ACC112 (cell line): ENCODE measurements at regions not wholly inside any gene's neighbourhood (a gene's known extent, or its start where the extent isn't known, plus 50 kb on each side); places are given as distances from the start of the nearest gene placed in this dataset.

Experiments used
- H2AFZ ChIP-seq: fragments of 200-600 bp; sonication (generic); one replicate; pipeline ENCODE4 v1.6.0; 2017; ENCODE audit warnings: antibody characterized with exemption, low read length; ENCODE audit not compliant: unreplicated experiment
- H3K27ac ChIP-seq: fragments of 200-600 bp; sonication (generic); 2 replicates; pipeline ENCODE4 v1.5.1; 2014; ENCODE audit warnings: low read depth, mild to moderate bottlenecking, antibody characterized with exemption, low read length, moderate library complexity
- H3K27me3 ChIP-seq: fragments of 200-600 bp; sonication (generic); 2 replicates; pipeline ENCODE4 v1.6.1; 2014; ENCODE audit warnings: mild to moderate bottlenecking, antibody characterized with exemption, low read length, moderate library complexity, mixed read lengths; ENCODE audit not compliant: insufficient read depth
- H3K36me3 ChIP-seq: fragments of 200-600 bp; sonication (generic); 2 replicates; pipeline ENCODE4 v1.6.1; 2016; ENCODE audit warnings: mild to moderate bottlenecking, antibody characterized with exemption, low read length, moderate library complexity, mixed read lengths; ENCODE audit not compliant: insufficient read depth
- H3K4me1 ChIP-seq: fragments of 200-600 bp; sonication (generic); one replicate; pipeline ENCODE4 v1.6.1; 2016; ENCODE audit warnings: low read length, mixed read lengths; ENCODE audit not compliant: insufficient read depth, unreplicated experiment, control insufficient read depth
- H3K4me3 ChIP-seq: fragments of 200-600 bp; sonication (generic); 2 replicates; pipeline ENCODE4 v1.5.1; 2014; ENCODE audit warnings: mild to moderate bottlenecking, low read depth, low read length
- H3K79me2 ChIP-seq: fragments of 200-600 bp; sonication (generic); one replicate; pipeline ENCODE4 v1.6.0; 2016; ENCODE audit warnings: low read length; ENCODE audit not compliant: control insufficient read depth, unreplicated experiment, insufficient read depth

DNA sequence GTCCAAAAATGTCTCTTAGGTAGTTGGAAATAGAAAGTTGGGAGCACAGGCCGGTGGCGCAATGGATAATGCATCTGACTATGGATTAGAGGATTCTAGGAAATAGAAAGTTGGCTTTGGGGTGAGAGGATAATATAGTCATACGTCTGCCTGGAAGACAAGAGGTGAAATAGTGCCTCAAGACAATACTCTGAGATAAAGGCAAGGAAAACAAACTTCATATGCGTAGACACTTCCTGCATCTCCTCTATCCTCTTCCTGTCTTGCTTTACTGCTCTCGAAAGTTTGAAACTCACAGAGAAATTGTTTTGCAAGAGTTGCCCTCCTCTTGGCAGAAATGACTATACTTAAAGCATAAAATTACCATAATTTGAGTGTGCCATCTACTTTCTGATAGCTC is 153.2 kb upstream of the FBXL7 start:
- no peaks in the 10 kb centered on the region for H3K4me1 ChIP-seq

DNA sequence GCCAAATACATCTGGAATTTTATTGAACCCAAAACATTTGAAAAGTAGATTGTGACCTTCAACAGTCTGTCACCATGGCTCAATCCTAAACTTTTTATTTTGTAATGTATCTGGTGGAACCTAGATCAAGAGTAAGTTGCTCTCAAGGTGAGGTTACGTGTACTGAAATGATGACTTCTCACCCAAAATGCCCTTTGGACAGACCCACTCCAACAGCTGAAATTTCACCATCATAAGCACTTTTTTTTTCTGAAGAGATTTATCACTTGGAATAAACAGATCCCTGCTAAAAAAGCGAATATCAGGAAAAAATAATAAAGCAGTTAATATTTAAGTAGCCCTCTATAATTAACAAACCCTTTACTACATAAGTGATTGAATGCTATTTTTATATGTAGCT is 155.0 kb upstream of the FBXL7 start:
- no peak overlapping the region for H3K27ac ChIP-seq
- peaks cover 8% of the 10 kb centered on the region; the same call in 1 of the 2 replicates for H3K27me3 ChIP-seq
- no peak overlapping the region for H3K4me3 ChIP-seq
- H3K36me3 ChIP-seq, result no peaks in the 10 kb centered on the region
- H2AFZ ChIP-seq, result no peak overlapping the region
- H3K4me1 ChIP-seq, result no peaks in the 10 kb centered on the region
- no peaks in the 10 kb centered on the region for H3K79me2 ChIP-seq

More for the DNA sequence above, 153.2 kb upstream of the FBXL7 start:
- H3K36me3 ChIP-seq, result no peaks in the 10 kb centered on the region
- no peaks in the 10 kb centered on the region for H3K79me2 ChIP-seq
- no peak overlapping the region for H2AFZ ChIP-seq
- H3K27me3 ChIP-seq, result peaks cover 9% of the 10 kb centered on the region; the same call in 1 of the 2 replicates
- no peak overlapping the region for H3K27ac ChIP-seq
- no peak overlapping the region for H3K4me3 ChIP-seq

DNA sequence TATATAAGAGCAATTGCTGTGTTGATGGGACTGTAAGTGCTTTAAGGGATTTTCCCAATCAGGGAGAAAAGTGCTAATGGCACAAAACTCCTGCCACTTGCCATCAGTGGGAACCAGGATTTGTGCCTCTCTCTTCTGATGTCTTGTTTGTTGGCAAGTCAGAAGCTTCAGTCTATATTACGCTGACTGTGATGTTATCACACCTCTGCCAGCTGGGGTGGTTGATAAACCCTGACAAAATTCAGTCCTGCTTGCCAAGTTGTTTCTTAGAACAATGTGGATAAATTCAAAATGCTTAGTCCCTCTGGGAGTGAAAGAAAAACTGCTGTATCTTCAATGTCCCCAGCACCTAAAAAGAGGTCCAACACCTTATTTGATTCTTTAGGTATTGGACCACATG is 161.4 kb upstream of the FBXL7 start:
- Histone ChIP-seq H3K27ac (no peak overlapping the region), H3K4me1 (no peaks in the 10 kb centered on the region), H3K36me3 (no peaks in the 10 kb centered on the region), H3K27me3 (0 out of 2 replicates have a peak, but pooled peaks cover 5% of the 10 kb centered on the region), H3K79me2 (no peaks in the 10 kb centered on the region), H3K4me3 (no peak overlapping the region), H2AFZ (no peak overlapping the region)

DNA sequence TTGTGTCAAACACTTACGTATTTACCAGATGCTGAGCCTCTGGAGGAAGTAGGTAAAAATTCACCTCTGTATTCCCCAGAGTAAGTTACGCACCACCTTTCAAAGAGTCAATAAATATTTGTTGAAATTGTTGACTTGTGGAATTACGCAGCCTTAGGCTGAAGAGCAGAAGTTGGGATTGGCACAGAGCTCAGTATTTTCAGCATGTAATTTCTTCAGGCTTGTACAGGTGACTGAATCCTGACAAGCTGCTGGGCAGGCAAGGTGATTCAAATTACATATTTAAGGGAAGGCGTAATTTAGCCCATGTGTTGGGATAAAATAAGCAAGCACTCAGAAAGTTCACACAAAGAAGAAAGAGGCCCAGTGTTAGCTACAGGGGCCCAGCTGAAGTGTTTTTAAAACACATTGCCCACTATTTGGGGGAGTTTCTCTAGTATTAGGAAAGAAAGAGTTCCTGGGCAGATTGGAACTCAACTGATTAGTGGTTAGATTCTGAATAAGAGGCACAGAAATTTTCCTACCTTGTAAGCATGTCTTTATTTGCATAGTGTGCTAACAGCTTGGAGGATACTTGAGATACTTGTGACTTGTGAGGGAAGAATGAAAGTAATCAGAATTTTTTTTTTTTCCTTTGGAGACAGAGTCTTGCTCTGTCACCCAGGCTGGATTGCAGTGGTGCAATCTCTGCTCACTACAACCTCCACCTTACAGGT is 165.3 kb upstream of the FBXL7 start:
- H3K27me3 ChIP-seq, result peaks cover 16% of the 10 kb centered on the region
- H3K4me3 ChIP-seq, result no peak overlapping the region
- no peaks in the 10 kb centered on the region for H3K4me1 ChIP-seq
- no peaks in the 10 kb centered on the region for H3K79me2 ChIP-seq
- no peaks in the 10 kb centered on the region for H3K36me3 ChIP-seq
- no peak overlapping the region for H2AFZ ChIP-seq
- no peak overlapping the region for H3K27ac ChIP-seq

DNA sequence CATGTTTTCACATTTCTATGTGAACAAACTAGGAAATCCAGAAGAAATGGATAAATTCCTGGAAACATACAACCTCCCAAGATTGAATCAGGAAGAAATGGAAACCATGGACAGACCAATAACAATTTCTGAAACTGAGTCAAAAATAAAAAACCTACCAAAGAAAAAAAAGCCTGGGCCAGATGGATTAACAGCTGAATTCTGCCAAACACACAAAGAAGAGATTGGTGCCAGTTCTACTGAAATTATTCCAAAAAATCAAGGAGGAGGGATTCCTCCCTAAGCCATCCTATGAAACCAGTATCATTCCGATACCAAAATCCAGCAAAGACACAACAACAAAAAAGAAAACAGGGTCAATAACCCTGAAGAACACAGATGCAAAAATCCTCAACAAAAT is 166.9 kb upstream of the FBXL7 start:
- Histone ChIP-seq H3K36me3 (no peaks in the 10 kb centered on the region), H3K4me3 (no peak overlapping the region)

DNA sequence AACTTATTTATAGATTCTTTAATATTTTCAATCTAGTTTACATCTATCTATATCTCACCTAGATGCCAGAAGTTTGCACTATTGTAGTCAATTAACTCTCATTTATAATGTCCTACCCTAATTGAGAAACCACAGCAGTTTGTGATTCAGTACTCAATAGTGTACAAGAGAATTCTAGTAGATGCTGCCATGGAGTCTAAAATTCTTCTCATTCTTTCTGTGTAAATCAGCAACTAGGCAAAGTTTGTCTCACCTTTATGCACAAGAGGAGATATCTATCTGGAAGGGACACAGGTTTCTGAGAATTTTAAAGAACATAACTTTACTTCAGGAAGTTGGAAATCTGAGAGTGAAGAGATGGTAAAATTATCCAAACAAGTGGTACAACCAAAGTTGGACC is 173.0 kb upstream of the FBXL7 start:
- no peaks in the 10 kb centered on the region for H3K79me2 ChIP-seq

More for the DNA sequence above, 166.9 kb upstream of the FBXL7 start:
- Histone ChIP-seq H3K27me3 (peaks cover 25% of the 10 kb centered on the region), H3K4me1 (no peaks in the 10 kb centered on the region), H3K79me2 (no peaks in the 10 kb centered on the region), H2AFZ (no peak overlapping the region), H3K27ac (no peak overlapping the region)

DNA sequence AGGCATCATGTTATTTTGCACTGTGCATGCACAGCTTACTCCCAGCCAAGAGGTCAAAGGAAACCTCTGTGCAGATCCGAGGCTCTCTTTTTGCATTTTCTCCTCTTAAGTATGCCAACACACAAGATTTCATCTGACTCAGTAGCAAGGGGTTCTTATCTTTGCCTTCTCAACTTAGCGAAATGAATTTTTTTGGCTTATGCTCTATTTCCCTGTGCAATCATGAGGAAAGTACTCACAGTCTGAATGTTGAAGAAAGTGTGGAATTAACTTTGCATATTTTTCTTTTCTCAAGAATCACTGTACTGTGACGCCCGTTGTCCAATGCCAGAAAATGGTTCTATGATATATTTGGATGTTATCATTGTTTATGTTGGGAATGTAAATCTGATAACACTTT is 173.5 kb upstream of the FBXL7 start:
- Histone ChIP-seq H3K36me3 (no peaks in the 10 kb centered on the region), H2AFZ (no peak overlapping the region), H3K79me2 (no peaks in the 10 kb centered on the region), H3K27ac (no peak overlapping the region), H3K4me1 (no peaks in the 10 kb centered on the region), H3K27me3 (peaks cover 30% of the 10 kb centered on the region), H3K4me3 (no peak overlapping the region)

More for the DNA sequence above, 173.0 kb upstream of the FBXL7 start:
- Histone ChIP-seq H3K4me3 (no peak overlapping the region), H3K27ac (no peak overlapping the region), H2AFZ (no peak overlapping the region), H3K36me3 (no peaks in the 10 kb centered on the region), H3K27me3 (peaks cover 30% of the 10 kb centered on the region), H3K4me1 (no peaks in the 10 kb centered on the region)

DNA sequence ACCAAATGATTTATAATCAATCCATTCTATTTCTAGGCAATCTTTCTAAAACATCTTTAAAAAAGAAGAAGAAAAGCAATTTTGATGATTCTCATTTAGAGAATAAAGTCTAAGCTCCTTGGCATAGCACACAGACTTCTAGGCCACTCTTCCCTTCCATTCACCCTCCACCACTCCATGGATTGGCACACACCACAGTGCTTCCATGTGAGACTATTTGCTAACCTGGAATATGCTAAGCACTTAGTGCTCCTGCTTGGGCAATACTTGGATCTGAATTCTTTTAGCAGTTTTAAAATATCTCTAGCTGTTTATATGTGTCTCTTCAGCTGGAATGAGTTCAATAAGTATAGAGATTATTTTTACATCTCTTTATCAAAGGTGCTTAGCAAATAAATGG is 177.6 kb upstream of the FBXL7 start:
- Histone ChIP-seq H3K4me3 (no peak overlapping the region), H3K4me1 (no peaks in the 10 kb centered on the region), H3K27me3 (peaks cover 5% of the 10 kb centered on the region; the same call in 1 of the 2 replicates), H2AFZ (no peak overlapping the region), H3K36me3 (no peaks in the 10 kb centered on the region), H3K79me2 (no peaks in the 10 kb centered on the region), H3K27ac (no peak overlapping the region)

DNA sequence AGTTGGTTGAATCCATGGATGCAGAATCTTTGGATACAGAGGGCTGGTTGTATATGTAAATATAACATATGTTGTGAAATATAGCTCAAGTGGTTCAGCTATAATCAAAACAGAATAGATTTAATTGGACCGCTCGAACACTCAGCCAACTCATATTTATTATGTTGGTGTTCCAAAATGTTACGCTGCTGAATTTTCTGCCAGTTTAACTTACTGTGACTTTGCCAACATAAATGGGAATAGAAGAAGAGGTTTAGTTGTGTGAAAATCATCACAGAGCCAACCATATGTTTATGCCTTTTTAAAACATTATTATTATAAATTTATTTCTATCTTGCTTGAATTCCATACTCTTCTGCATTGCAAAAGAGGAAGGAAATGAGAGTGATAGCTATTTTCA is 178.2 kb upstream of the FBXL7 start:
- Histone ChIP-seq H3K27me3 (no peaks in the 10 kb centered on the region; the same call in 1 of the 2 replicates), H3K4me1 (no peaks in the 10 kb centered on the region), H3K27ac (no peak overlapping the region), H2AFZ (no peak overlapping the region), H3K79me2 (no peaks in the 10 kb centered on the region), H3K4me3 (no peak overlapping the region), H3K36me3 (no peaks in the 10 kb centered on the region)

DNA sequence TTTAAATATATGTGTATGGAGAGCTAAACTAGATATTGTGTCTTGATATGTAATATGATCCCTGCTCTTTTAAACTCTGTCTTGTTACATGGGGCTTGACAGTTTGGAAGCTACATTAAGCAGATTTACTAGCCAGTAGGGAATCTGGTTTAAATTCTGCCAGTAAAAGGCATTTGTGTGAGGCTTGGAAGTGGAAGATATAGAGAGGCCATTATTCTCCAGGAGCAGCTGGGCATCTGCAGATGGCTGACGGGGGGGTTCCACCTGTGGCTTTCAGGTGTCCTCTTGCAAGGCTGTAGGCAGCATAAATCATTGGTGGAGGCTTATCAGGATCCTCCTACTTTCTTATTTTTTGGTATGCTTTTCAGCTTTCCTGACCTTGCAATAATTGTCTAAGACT is 179.1 kb upstream of the FBXL7 start:
- Histone ChIP-seq H3K27me3 (no peaks in the 10 kb centered on the region), H3K27ac (no peak overlapping the region), H3K4me3 (no peak overlapping the region), H3K79me2 (no peaks in the 10 kb centered on the region), H3K4me1 (no peaks in the 10 kb centered on the region), H3K36me3 (no peaks in the 10 kb centered on the region), H2AFZ (no peak overlapping the region)
